ENCODE measurements at regions not wholly inside any gene's neighbourhood (a gene's known extent, or its start where the extent isn't known, plus 50 kb on each side); places are given as distances from the start of the nearest gene placed in this dataset.

DNA sequence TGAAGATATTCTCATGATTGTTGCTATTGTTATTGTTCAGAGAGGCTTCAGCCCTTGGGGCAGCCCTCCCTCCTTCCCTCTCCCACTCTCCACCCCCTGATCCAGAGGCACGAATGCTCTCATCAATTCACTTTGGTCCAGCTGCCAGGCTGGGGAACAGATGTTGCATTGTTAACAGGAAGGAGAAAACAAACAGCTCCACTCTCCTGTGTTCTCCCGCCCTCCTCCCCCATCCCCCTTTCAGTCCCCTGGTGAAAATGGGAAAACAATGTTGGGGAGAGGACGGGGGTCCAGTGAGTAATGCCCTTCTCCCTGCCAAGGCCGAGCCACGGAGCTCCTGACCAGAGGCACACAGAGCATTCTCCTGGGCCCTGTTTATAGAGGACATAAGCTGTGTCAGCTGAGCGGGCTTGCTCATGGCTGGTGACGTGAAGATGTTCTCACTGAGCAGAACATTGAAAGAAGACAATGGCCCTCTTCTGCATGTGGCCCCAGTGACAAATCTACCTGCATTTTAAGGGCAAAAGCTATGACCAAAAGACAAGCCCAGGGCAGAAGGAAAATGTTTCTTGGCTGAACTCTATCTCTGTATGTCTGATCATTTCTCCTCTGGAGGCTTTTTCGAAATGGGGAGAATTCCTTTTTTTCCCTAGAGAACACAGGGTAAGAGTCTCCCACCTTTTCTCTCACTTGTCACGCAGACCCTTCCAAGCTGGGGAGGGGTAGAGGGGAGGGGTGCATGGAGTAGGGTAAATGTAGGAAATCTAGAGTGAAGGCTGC, 111.7 kb downstream of the GLUL start:
- Histone ChIP-seq H3K79me2 (ENCODE audit: control insufficient read depth, insufficient read depth, low read length) (no peaks in the 10 kb centered on the region), H2AFZ (ENCODE audit: control insufficient read depth, low read length) (no peak overlapping the region), H3K9ac (ENCODE audit: control insufficient read depth, extremely low read depth, insufficient read depth, low read length) (no peak overlapping the region), H3K4me2 (ENCODE audit: control insufficient read depth, extremely low read depth, insufficient read depth, low read depth, low read length) (no peak overlapping the region), H3K27me3 (ENCODE audit: control insufficient read depth, extremely low read depth, insufficient read depth, low read length) (no peaks in the 10 kb centered on the region), H4K20me1 (ENCODE audit: control insufficient read depth, extremely low read depth, insufficient read depth, low read length) (no peaks in the 10 kb centered on the region), H3K9me3 (ENCODE audit: control insufficient read depth, low read depth, low read length) (no peaks in the 10 kb centered on the region), H3K4me3 (ENCODE audit: control insufficient read depth in 2 of 3, extremely low read depth in 1 of 3, insufficient read depth in 2 of 3, low read depth in 1 of 3, low read length in 3 of 3) (no peak overlapping the region), H3K9me1 (ENCODE audit: control insufficient read depth, extremely low read depth, insufficient read depth, low read length) (no peaks in the 10 kb centered on the region), H3K27ac (ENCODE audit: control insufficient read depth, insufficient read depth, low read length) (no peak overlapping the region), H3K4me1 (ENCODE audit: control insufficient read depth, extremely low read depth, insufficient read depth, low read length) (no peaks in the 10 kb centered on the region), H3K36me3 (ENCODE audit: control insufficient read depth in 2 of 2, extremely low read depth in 1 of 2, insufficient read depth in 2 of 2, low read length in 2 of 2) (no peaks in the 10 kb centered on the region)
- TF ChIP-seq, protein P1, sequence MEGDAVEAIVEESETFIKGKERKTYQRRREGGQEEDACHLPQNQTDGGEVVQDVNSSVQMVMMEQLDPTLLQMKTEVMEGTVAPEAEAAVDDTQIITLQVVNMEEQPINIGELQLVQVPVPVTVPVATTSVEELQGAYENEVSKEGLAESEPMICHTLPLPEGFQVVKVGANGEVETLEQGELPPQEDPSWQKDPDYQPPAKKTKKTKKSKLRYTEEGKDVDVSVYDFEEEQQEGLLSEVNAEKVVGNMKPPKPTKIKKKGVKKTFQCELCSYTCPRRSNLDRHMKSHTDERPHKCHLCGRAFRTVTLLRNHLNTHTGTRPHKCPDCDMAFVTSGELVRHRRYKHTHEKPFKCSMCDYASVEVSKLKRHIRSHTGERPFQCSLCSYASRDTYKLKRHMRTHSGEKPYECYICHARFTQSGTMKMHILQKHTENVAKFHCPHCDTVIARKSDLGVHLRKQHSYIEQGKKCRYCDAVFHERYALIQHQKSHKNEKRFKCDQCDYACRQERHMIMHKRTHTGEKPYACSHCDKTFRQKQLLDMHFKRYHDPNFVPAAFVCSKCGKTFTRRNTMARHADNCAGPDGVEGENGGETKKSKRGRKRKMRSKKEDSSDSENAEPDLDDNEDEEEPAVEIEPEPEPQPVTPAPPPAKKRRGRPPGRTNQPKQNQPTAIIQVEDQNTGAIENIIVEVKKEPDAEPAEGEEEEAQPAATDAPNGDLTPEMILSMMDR (optimal IDR thresholded peaks at IDR 0.05 in 1 of 3, IDR thresholded peaks at IDR 0.05 in 1 of 3, conservative IDR thresholded peaks at IDR 0.05 in 1 of 3; ENCODE audit: extremely low read depth in 1 of 3, insufficient read depth in 2 of 3, low read length in 3 of 3): no peak
- no peak for TF ChIP-seq EZH2 (IDR thresholded peaks at IDR 0.05; ENCODE audit: low read length)
- FAIRE-seq (no peak), DNase-seq (ENCODE audit: low read depth, low spot score) (no peak)
- dilution Hi-C loops (cut with MboI; ENCODE audit: extremely low pct_ligation_motif_present, low sequenced_read_pairs): no loop called here

DNA sequence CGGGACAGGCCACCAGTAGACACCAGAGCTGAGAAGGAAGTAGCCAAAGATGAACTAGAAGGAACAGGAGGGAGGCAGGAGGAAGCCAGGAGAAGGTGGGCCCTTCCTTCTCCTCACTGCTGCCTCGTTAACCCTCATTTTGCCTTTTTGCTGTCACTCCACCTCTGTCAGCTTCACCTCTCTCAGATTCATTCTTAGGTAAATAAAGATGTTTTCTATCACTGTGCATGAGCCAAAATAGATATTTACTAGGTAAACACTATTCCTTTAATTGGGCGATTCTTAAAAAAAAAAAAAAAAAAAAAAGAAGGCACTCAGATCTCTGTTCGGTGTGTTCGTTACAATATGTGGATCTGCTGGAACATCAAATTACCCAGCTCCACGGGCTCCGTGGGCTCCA, 112.3 kb downstream of the GLUL start:
- Histone ChIP-seq H3K9me1 (ENCODE audit: control insufficient read depth, extremely low read depth, insufficient read depth, low read length) (no peaks in the 10 kb centered on the region), H4K20me1 (ENCODE audit: control insufficient read depth, extremely low read depth, insufficient read depth, low read length) (no peaks in the 10 kb centered on the region), H3K9ac (ENCODE audit: control insufficient read depth, extremely low read depth, insufficient read depth, low read length) (no peak overlapping the region), H3K27ac (ENCODE audit: control insufficient read depth, insufficient read depth, low read length) (no peak overlapping the region), H3K4me2 (ENCODE audit: control insufficient read depth, extremely low read depth, insufficient read depth, low read depth, low read length) (no peak overlapping the region), H2AFZ (ENCODE audit: control insufficient read depth, low read length) (no peak overlapping the region), H3K36me3 (ENCODE audit: control insufficient read depth in 2 of 2, extremely low read depth in 1 of 2, insufficient read depth in 2 of 2, low read length in 2 of 2) (no peaks in the 10 kb centered on the region), H3K4me1 (ENCODE audit: control insufficient read depth, extremely low read depth, insufficient read depth, low read length) (no peaks in the 10 kb centered on the region), H3K9me3 (ENCODE audit: control insufficient read depth, low read depth, low read length) (no peaks in the 10 kb centered on the region), H3K4me3 (ENCODE audit: control insufficient read depth in 2 of 3, extremely low read depth in 1 of 3, insufficient read depth in 2 of 3, low read depth in 1 of 3, low read length in 3 of 3) (no peak overlapping the region), H3K27me3 (ENCODE audit: control insufficient read depth, extremely low read depth, insufficient read depth, low read length) (no peaks in the 10 kb centered on the region), H3K79me2 (ENCODE audit: control insufficient read depth, insufficient read depth, low read length) (no peaks in the 10 kb centered on the region)
- no peak for FAIRE-seq
- dilution Hi-C loops (cut with MboI; ENCODE audit: extremely low pct_ligation_motif_present, low sequenced_read_pairs): no loop called here
- DNase-seq (ENCODE audit: low read depth, low spot score): no peak
- TF ChIP-seq, protein P1 (optimal IDR thresholded peaks at IDR 0.05 in 1 of 3, IDR thresholded peaks at IDR 0.05 in 1 of 3, conservative IDR thresholded peaks at IDR 0.05 in 1 of 3; ENCODE audit: extremely low read depth in 1 of 3, insufficient read depth in 2 of 3, low read length in 3 of 3): no peak
- TF ChIP-seq EZH2 (IDR thresholded peaks at IDR 0.05; ENCODE audit: low read length): no peak

All from keratinocyte (primary cell).